GM21786 (cell line): ENCODE measurements at regions not wholly inside any gene's neighbourhood (a gene's known extent, or its start where the extent isn't known, plus 50 kb on each side); places are given as distances from the start of the nearest gene placed in this dataset.
"Not testable (repeated sequence)": the region's sequence is repeated elsewhere in the genome, so short reads cannot be mapped to it uniquely, and the experiment has no call there.

ENCODE experiments used
- ATAC-seq: cut with Tn5 transposase; IDR thresholded peaks from one replicate; pipeline ENCODE4 v1.9.1; 2021; ENCODE audit not compliant: unreplicated experiment

DNA sequence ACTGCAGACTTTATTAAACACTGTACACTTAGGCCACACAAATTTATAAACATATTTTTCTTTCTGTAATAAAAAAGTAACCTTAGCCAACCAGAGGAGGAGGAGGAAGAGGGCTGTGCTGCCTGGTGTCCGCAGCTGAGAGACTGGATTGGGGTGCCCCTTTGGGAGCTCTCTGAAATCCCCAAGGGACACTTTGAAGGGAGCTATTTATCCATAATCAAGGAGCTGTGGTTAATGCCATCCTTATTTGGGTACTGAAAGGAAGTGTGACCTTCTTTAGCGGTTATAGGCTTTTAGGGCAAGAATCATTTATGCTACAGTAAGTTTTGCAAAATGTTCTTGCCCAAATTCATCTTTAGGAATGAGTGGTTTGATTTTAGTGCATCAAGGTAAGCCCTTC, 125.8 kb downstream of the RASSF10 start:
- no peak for ATAC-seq

DNA sequence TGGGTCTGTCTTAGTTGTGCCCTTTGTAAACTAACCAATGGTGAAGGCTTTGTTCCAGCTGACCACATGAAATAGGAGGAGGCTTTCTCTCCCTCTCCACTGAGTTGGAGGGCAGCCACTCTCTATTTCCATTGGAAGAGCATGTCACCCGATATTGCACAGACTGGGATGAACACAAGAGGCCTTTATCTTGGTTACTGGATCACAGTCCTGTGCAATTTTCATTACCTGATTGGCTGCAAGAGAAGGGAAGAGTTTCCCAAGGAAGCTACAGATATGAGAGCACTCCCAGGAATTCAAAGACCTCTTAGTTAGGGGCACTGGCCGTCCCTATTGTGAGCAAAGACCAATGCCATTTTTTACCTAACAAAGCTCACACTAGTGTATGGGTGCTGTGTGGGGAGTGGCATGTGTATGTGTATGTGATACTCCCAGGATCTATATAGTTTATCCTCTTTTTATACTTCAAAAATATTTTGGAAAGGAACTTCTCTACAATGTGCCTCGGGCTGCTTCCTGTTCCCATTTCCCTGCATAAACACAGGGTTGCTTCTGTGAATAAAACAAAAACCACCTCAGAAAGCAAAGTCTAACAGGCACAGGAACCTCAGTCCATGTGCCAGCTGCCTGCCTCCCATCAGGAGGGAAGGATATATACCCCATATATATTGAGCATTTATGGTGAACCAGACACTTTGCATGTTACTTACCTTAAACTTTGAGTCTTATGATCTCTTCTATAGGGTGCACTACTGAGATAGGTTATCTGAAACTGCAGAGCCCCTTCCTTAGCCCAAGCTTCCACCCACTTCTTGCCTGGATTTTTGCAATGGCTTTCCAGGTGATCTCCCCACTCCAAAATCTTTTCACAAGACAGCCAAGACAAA, 126.5 kb downstream of the RASSF10 start:
- no peak for ATAC-seq

DNA sequence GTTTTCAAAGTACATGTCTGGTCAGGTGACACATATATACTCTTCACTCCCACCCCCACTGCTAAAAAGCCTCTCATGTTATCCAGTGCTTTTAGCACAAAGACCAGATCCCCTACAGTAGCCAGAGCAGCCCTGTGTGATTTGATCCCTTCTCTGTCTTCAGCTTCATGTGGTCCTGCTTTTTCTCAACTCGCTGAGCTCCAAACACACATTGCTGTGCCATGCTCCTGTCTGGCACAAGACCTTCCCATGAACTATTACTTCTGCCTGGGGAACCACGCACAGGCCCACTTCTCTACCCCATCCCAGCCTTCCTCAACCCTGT, 127.1 kb downstream of the RASSF10 start:
- ATAC-seq: no peak

DNA sequence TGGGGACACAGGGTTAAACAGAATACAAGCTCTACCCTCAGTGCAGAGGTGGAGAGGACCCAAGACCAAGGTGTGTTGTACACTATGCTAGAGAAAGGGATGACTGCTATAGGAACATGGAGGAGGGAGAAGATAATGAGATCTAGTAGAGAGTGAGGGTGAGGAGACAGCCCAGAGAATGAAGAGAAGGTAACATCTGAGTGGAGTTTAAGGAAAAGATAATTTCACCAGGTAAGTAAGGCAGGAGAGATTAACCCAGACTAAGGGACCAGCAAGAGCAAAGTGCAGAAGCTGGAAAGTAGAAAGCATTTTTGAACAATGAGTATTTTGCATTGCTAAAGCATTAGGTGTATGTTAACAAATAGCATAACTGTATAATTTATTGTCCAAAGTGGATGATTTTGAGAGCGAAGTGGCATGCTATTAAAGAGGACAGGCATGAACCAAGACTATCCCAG, 128.8 kb downstream of the RASSF10 start:
- ATAC-seq: no peak

DNA sequence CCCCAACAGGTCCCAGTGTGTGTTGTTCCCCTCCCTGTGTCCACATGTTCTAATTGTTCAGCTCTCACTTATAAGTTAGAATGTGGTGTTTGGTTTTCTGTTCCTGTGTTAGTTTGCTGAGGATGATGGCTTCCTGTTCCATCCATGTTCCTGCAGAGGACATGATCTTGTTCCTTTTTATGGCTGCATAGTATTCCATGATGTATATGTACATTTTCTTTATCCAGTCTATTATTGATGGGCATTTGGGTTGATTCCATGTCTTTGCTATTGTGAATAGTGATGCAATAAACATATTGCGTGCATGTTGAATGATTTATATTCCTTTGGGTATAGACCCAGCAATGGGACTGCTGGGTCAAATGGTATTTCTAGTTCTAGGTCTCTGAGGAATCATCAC, 130.0 kb downstream of the RASSF10 start:
- not testable (repeated sequence) for ATAC-seq

DNA sequence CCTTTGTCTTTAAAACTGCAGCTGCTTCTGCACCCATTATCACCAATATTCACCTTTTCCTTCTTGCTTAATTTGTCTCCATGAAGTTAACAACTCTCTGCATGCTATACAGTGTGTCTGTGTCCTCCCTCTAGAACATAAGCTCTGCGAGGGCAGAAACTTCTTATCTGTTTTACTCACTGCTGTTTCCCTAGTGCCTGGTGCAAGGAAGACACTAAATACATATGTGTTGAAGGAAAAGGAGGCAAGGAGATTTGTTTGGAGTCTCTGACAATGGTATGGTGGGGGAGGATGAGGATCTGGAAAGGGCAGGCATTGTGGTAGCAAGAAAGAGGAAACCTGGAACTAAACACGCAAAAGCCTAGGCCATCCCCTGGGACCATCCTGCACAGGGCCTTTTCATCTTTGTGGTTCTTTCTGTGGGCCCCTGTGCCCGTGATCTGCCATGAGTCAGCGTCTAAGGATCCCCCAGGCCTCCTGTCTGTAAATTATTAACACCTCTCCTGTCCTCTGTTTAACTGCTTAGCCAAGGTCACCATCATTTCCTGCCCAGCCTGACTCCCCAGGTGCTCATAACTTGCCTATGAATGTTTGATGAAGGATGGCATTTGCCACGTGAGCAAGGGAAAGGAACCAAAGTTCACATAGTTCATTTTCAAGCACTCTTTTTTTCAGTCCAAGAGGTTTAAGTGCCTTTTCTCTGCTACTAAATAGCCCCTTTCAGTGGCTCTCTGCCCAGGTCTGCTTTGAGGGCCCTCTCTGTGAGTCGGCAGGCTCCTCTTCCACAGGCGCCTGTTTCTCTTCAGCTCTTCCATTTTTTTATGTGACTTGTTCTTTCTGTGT, 131.1 kb downstream of the RASSF10 start:
- ATAC-seq: peak; percentile 93

DNA sequence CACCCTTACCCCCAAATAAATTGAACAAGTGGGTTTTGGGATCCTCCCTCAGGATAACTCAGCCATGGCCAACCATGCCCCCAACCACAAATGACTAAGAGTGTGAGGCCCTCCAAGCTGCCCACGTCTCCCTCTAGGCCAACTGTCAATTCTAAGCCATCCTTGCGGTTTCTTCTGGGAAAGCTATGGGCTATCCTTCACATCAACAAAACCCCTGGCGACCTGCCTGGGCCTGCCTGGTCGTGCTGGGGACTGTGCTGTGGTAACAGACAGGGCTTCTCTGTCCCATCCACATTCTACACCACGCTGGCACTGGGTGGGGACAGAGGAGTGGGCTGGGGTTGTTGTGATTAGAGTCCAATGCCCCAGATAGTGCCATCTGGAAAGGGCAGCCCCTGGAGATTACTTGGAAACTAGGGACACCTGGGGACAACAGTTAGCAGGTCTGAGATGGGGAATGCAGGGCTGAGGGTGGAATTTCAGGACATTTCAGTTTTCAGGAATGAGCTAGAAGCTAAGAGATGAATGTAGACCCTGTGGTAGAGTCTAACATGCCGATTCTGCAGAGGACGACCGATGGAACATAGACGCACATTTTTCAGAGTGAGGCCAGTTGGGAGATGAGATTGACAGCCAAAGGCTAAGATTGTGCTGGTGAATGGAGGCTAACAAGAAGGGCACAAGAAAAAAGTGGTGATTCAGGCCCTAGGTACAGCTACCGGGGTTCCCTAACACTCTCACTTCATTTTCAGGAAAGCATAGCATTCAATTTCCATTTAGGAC, 131.9 kb downstream of the RASSF10 start:
- ATAC-seq: no peak

DNA sequence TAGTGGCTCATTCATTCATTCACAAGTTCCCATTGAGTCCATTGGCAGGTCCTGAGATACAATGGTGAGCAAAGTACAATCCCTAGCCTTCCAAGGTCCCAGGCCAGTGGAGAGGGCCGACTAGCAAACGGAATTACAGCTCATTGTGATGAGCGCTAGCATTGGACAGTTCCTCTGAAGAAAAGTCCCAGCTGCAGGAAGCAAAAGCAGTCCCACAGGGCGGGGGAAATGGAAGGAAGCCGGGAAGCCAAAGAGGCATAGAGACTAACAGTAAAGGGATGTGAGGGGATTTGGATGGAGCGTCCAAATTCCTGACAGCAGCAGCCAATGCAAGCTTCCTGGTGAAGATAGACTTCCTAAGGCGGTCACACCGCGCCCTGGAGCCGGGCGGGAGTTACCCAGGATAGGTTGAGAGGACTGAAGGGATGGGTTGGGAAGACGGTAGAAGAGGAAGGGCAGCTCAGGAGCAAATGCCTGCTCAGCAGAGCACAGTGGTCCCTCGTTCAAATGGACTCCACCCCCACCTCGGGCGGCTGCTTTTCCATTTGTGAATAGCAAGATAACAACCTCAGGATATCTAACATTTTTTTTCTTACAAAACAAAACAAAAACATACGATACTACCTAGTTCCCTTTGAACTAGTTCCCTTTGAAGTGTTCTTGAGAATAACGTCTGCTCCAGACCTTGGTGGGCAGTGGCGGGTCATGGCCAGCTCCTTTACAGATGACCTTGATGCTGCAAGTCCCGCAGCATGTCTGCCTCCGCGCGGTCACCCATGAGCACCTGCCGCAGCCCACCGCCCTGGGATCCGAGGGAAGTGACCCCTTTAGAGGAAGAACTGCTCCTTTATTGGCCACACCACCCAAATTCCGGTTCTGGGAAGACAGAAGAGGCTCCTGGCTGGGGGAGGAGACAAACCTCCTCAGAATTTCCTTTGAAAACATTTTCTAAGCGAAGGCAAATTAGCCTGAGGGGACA, 132.9 kb downstream of the RASSF10 start:
- no peak for ATAC-seq

DNA sequence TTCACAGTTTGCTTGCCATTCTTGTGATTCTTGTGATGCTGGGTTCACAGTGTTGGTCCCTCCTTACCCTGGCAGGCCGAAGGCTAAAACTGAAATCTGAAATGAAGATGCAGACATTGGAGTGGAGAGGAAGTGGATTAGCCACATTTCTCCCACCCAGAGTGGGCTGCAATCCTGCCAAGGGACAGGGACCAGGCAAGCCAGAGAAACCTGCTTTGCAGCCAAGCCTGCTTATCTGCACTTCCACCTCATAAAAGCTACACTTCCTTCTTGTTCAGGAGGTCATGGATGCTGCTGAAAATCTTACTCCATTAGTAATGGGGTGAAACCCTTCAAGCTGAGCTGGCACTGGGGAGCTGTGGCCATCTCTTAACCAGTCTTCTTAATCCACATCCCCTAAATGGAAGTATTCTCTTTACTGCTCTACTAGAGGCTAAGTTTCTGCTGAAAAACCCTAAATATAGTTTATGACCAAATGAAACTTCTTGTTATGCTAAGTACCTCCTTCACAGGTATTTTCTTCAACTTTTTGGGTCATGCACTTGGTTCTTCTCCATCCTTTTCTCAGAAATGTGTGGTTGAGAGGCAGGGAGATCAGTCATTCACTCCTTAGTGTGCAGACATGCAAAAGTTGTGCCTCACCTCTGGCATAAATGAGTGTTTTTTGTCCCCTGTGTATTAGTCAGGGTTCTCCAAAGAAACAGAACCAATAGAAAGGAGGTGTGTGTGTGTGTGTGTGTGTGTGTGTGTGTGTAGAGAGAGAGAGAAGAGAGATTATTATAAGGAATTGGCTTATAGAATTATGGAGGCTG, 133.9 kb upstream of the BMAL1 start:
- ATAC-seq: no peak

DNA sequence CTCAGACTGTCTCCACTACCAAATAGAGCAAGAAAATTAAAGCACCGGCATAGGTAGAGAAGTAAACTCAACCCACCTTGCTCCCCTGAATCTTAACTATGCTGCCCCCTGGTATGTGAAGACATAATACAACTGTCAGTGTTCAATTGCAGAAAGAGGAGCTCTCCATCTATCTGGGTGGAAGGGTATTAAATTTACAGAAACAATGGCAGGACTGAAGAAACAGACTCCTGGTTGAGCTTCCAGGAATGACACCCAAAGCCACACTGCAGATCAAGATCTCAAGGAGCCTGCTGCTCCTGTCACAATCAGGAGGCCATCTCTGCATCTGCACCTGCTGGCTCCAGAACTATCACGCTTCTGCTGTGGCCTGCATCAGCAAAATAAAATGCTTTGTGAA, 132.1 kb upstream of the BMAL1 start:
- no peak for ATAC-seq

DNA sequence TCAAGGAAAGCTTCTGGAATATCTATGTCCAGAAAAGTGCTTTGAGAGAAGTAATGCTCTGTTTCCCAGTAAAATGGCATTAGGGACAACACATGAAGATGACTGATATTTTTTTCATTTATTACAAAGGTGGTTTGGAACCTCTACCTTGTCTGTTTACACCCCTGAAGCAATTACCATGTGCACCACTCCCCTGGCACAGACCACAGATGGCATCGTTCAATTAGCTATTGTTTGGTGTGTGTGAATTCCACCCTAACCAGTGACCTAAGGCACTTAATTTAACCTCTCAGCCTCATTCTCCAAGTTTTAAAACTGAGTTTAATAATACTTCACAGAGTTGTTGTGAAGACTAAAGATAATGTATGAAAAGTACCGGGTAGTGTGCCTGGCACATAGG, 127.6 kb upstream of the BMAL1 start:
- no peak for ATAC-seq

DNA sequence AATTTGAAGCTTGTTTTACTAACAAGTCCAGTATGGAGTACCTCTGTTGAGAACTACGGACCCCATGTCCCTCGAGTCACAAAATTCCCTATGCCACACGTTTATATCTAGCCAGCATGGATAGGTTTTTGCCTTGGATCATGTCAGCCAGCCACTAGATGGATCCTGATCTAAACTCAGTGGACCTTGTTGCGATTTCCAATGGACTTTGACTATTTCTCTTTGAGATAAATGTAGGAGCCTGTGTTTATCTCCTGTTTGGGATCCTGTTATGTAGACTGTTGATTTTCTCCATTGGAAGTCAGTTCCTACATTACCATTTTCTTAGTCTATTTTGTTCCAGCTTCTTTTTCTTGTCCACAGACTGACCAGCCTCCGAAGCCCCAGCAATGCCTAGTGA, 127.1 kb upstream of the BMAL1 start:
- ATAC-seq: no peak

DNA sequence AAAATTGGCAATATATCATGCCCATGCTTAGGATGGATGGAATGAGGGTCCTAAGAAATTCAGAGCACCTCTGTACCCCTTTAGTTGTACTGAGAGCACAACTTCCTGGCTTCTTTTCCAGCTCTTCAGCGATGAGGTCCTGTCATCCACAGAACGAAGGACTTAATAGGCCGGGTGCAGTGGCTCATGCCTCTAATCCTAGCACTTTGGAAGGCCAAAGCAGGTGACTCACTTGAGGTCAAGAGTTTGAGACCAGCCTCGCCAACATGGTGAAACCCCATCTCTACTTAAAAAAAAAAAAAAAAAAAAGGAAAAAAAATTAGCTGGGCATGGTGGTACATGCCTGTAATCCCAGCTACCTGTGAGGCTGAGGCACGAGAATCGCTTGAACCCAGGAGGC, 125.3 kb upstream of the BMAL1 start:
- ATAC-seq: no peak

DNA sequence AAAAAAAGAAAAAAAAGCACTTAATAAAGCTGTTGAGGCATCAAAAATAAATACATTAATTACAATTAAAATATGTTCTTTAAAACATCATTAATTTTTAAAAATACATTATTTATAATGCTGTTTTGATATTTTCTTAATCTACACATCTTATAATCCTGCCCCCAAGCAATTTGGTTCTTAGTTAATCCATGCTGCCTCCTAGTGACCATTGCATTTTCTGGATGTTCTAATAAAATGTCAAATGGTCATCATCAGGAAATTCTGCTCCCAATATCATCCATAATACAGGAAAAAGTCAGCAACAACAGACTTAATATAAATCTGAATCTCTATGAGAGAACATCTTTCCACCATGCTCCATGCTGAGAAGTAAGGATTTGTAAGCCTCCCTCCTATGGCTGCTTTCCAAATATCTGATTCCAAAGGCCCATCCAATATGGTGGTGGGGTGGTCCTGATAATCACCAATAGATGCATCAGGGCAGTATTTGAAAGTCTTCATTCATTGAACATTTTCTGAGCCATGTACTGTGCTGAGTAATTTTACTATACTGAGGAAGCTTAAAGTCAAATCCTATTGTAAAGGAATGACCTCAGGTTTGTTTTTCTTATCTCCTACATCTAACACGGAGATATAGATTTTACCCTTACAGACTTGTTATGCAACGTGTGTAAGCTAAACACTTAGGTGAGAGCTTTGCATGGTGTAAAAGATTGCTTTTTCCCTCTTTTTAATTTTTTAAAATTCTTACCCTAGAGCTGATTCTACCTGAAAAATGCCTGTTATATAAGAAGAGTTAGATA, 124.7 kb upstream of the BMAL1 start:
- no peak for ATAC-seq

DNA sequence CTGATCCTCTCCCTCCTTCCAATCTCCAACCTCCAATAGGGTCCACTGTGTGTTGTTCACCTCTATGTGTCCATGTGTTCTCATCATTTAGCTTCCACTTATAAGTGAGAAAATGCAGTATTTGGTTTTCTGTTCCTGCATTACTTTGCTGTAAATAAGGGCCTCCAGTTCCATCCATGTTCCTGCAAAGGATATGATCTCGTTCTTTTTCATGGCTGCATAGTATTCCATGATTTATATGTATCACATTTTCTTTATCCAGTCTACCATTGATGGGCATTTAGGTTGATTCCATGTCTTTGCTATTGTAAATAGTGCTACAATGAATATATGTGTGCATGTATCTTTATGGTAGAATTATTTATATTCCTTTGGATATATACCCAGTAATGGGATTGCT, 123.2 kb upstream of the BMAL1 start:
- not testable (repeated sequence) for ATAC-seq

DNA sequence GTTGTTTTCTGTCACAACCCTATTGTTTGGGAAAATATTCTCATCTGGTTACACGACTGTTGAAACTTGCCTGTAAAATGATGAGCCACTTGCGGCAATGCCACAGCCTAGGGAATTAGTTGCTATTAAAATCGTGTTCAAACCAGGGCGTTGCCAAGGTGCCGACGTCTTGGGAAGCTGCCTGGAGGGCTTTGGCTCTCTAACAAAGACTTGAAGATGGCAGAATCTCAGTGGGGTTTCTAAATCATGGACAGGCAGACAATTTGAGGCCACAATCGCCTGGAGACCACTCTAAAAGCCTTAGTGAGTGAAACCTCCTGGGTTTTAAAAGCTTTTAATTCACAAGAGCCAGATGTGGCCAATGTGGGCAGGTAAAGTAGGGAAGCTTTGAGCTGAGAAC, 117.2 kb upstream of the BMAL1 start:
- ATAC-seq: no peak

DNA sequence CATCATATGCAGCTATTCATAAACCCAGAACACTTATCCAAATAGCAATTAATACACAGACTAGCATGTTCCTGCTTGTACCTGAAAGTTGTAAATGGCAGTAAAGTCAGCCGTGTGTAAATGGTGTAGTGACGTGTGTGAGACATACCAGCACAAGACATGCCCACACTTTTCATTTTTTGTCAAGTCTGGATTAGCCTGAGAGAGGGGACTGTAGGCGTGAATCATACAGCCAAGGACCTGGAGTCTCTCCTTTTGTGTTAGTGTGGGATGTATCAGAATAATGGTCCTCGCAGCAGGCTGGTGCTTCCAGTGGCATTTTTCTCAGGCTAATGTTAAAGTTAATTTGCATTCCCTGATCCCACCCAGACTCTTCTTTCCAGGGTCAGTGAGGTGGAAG, 116.8 kb upstream of the BMAL1 start:
- ATAC-seq: no peak

DNA sequence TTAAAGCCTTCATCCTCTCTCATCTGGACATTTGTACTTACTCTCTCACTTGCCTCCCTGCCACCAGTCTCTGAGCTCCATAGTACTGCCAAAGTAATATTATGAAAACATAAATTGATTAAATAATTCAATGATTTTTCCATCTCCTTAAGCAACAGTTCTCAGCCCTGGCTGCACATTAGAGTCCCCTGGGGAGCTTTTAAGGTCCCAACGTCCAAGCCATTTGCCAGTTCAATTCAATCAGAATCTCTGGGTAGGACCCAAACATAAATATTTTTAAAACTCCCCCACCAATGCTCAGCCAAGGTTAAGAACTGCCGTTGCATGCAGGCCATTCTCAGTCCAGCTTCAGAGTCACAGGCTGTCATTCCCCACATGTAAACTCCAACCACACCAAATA, 114.4 kb upstream of the BMAL1 start:
- no peak for ATAC-seq

DNA sequence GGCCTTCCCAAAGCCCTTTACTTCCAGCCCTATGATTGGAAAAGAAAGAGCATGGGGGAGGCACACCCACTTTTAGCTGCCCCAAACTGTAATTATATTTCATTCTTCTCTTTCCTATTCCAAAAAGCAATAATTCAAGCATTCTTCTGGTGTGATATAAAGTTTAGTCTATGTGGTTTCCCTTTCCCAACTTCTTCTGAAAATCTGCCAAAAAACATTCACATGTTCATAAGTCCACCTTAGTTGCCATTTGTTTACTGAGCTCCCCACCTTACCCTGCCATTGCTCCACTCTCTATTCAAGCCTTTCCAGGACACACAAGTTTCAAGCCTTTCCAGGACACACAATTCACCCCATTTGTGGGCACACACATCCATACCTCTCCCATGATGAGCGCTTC, 111.6 kb upstream of the BMAL1 start:
- no peak for ATAC-seq
